Astrocyte (in vitro differentiated cells and primary cell): ENCODE measurements at regions not wholly inside any gene's neighbourhood (a gene's known extent, or its start where the extent isn't known, plus 50 kb on each side); places are given as distances from the start of the nearest gene placed in this dataset.

Source experiments
- DNase-seq: peaks from one replicate; pipeline ENCODE4 v3.0.0-alpha.2; 2010; ENCODE audit warnings: low read depth
- FAIRE-seq: peaks from 2 replicates; lab custom pipeline; 2011; peaks lifted over from hg19 to GRCh38; lab: Jason Lieb, UNC
- H2AFZ ChIP-seq: 2 replicates; pipeline ENCODE4 v1.6.0; 2012; ENCODE audit warnings: low read depth, low read length, inconsistent platforms
- H3K27ac ChIP-seq: 2 replicates; pipeline ENCODE4 v1.5.1; 2011; ENCODE audit warnings: low read depth, low read length, inconsistent platforms
- H3K27me3 ChIP-seq: 2 replicates; pipeline ENCODE4 v1.6.0; 2011; ENCODE audit warnings: low read length, inconsistent platforms; ENCODE audit not compliant: insufficient read depth
- H3K36me3 ChIP-seq: 2 replicates; pipeline ENCODE4 v1.5.1; 2011; ENCODE audit warnings: low read length, inconsistent platforms; ENCODE audit not compliant: insufficient read depth
- H3K4me1 ChIP-seq: 2 replicates; pipeline ENCODE4 v1.5.1; 2011; ENCODE audit warnings: low read length, inconsistent platforms; ENCODE audit not compliant: insufficient read depth
- H3K4me2 ChIP-seq: 2 replicates; pipeline ENCODE4 v1.6.0; 2012; ENCODE audit warnings: low read length, inconsistent platforms
- H3K4me3 ChIP-seq: 2 replicates; pipeline ENCODE4 v1.5.1; 2011; ENCODE audit warnings: low read depth, mild to moderate bottlenecking, low read length, inconsistent platforms; ENCODE audit not compliant: insufficient read depth
- H3K79me2 ChIP-seq: 2 replicates; pipeline ENCODE4 v1.6.0; 2012; ENCODE audit warnings: mild to moderate bottlenecking, low read length, inconsistent platforms; ENCODE audit not compliant: insufficient read depth
- H3K9ac ChIP-seq: 2 replicates; pipeline ENCODE4 v1.6.0; 2012; ENCODE audit warnings: mild to moderate bottlenecking, low read length, inconsistent platforms
- H3K9me3 ChIP-seq: 2 replicates; pipeline ENCODE4 v1.5.1; 2012; ENCODE audit warnings: low read depth, mild to moderate bottlenecking, low read length, inconsistent platforms; ENCODE audit not compliant: insufficient read depth
- H4K20me1 ChIP-seq: 2 replicates; pipeline ENCODE4 v1.6.0; 2012; ENCODE audit warnings: low read length, inconsistent platforms; ENCODE audit not compliant: insufficient read depth
- H3K27ac Mint-ChIP-seq: one replicate; pipeline ENCODE4 v1.8.0; 2021; ENCODE audit warnings: mild to moderate bottlenecking, mixed read lengths; ENCODE audit not compliant: unreplicated experiment
- H3K27me3 Mint-ChIP-seq: one replicate; pipeline ENCODE4 v1.8.0; 2021; ENCODE audit warnings: low read depth, mixed read lengths; ENCODE audit not compliant: unreplicated experiment
- H3K36me3 Mint-ChIP-seq: one replicate; pipeline ENCODE4 v1.8.0; 2021; ENCODE audit warnings: low read depth, mixed read lengths; ENCODE audit not compliant: unreplicated experiment
- H3K4me1 Mint-ChIP-seq: one replicate; pipeline ENCODE4 v1.8.0; 2021; ENCODE audit warnings: low read depth, mixed read lengths; ENCODE audit not compliant: unreplicated experiment
- H3K4me3 Mint-ChIP-seq: one replicate; pipeline ENCODE4 v1.8.0; 2021; ENCODE audit warnings: mild to moderate bottlenecking, moderate library complexity, mixed read lengths; ENCODE audit not compliant: unreplicated experiment
- H3K9me3 Mint-ChIP-seq: one replicate; pipeline ENCODE4 v1.8.0; 2021; ENCODE audit warnings: mild to moderate bottlenecking, mixed read lengths; ENCODE audit not compliant: unreplicated experiment
- EZH2 ChIP-seq: IDR thresholded peaks from 2 replicates; pipeline ENCODE4 v1.6.1; 2012; ENCODE audit warnings: mild to moderate bottlenecking, low read length, inconsistent platforms; ENCODE audit not compliant: insufficient read depth
- TF ChIP-seq, protein P1 (sequence below): IDR thresholded peaks from 2 replicates; pipeline ENCODE4 v1.5.1; 2011; ENCODE audit warnings: low read depth, mild to moderate bottlenecking, inconsistent platforms, low read length, moderate library complexity; ENCODE audit not compliant: insufficient read depth

DNA sequence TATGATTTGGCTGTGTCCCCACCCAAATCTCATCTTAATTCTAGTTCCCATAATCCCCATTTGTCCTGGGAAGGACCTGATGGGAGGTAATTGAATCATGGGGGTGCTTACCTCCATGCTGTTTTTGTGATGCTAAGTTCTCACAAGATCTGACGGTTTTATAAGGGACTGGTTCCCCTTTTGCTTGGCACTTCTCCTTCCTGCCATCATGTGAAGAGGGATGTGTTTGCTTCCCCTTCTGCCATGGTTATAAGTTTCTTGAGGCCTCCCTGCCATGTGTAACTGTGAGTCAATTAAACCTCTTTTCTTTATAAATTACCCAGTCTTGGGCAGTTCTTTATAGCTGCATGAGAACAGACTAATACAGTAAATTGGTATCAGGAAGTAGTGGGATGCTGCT, 114.1 kb downstream of the ZNF648 start:
- Histone ChIP-seq H3K4me2 (no peak overlapping the region), H2AFZ (no peak overlapping the region), H3K27ac (no peak overlapping the region), H3K27me3 (no peaks in the 10 kb centered on the region), H3K9ac (no peak overlapping the region), H3K36me3 (no peaks in the 10 kb centered on the region), H3K4me1 (no peaks in the 10 kb centered on the region), H3K79me2 (no peaks in the 10 kb centered on the region), H3K9me3 (no peaks in the 10 kb centered on the region), H3K4me3 (no peak overlapping the region), H4K20me1 (no peaks in the 10 kb centered on the region)
- Mint-ChIP-seq H3K4me1 (no peaks in the 10 kb centered on the region), H3K36me3 (no peaks in the 10 kb centered on the region), H3K27ac (no peak overlapping the region), H3K9me3 (no peaks in the 10 kb centered on the region), H3K27me3 (no peaks in the 10 kb centered on the region), H3K4me3 (no peak overlapping the region)
- no peak for DNase-seq
- no peak for FAIRE-seq
- TF ChIP-seq, protein P1, sequence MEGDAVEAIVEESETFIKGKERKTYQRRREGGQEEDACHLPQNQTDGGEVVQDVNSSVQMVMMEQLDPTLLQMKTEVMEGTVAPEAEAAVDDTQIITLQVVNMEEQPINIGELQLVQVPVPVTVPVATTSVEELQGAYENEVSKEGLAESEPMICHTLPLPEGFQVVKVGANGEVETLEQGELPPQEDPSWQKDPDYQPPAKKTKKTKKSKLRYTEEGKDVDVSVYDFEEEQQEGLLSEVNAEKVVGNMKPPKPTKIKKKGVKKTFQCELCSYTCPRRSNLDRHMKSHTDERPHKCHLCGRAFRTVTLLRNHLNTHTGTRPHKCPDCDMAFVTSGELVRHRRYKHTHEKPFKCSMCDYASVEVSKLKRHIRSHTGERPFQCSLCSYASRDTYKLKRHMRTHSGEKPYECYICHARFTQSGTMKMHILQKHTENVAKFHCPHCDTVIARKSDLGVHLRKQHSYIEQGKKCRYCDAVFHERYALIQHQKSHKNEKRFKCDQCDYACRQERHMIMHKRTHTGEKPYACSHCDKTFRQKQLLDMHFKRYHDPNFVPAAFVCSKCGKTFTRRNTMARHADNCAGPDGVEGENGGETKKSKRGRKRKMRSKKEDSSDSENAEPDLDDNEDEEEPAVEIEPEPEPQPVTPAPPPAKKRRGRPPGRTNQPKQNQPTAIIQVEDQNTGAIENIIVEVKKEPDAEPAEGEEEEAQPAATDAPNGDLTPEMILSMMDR = no peak
- no peak for TF ChIP-seq EZH2

DNA sequence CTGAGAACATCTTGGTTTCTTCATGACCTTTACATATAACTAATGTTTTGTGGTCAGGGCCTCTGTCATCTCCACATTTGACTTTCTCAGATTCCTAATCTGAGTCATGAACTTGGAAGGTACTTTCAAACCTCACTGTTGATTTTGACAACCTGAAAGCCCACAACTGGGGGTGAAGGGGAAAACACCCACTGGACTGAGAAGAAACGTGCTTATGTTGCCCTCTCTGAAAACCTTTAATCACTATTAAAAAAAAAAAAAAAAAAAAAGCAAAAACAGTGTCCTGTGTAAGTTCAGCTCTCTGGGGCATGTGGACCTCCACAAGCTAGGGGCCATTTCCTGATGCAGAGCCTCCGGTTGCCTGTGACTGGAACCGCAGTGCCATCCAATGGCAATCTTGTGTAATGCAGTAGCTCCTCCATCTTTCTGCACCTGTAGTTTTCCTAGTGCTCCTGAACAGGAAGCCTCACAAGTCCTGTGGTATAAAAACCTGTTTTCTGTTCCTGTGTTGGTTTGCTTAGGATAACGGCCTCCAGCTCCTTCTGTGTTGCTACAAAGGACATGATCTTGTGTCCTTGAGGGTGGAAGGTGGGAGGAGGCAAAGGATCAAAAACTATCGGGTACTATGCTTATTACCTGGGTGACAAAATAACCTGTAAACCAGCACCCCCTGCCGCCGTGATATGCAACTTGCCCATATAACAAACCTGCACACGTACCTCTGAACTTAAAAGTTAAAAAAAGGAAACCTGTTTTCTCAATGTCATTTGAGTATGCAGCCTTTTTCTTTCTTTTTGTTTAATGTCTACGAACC, 124.5 kb downstream of the ZNF648 start:
- Histone ChIP-seq H3K4me1 (no peaks in the 10 kb centered on the region), H2AFZ (no peak overlapping the region), H3K36me3 (no peaks in the 10 kb centered on the region), H3K4me3 (no peak overlapping the region), H3K9ac (no peak overlapping the region), H3K9me3 (no peaks in the 10 kb centered on the region), H3K4me2 (no peak overlapping the region), H3K79me2 (no peaks in the 10 kb centered on the region), H4K20me1 (no peaks in the 10 kb centered on the region), H3K27me3 (no peaks in the 10 kb centered on the region), H3K27ac (no peak overlapping the region)
- peaks cover 2% of the 10 kb centered on the region for H3K27me3 Mint-ChIP-seq
- no peaks in the 10 kb centered on the region for H3K36me3 Mint-ChIP-seq
- no peak overlapping the region for H3K4me3 Mint-ChIP-seq
- no peaks in the 10 kb centered on the region for H3K4me1 Mint-ChIP-seq
- TF ChIP-seq, protein P1 = peak; percentile 47
- no peak for TF ChIP-seq EZH2
- FAIRE-seq = no peak
- H3K9me3 Mint-ChIP-seq = no peaks in the 10 kb centered on the region
- no peak for DNase-seq
- H3K27ac Mint-ChIP-seq = no peak overlapping the region

DNA sequence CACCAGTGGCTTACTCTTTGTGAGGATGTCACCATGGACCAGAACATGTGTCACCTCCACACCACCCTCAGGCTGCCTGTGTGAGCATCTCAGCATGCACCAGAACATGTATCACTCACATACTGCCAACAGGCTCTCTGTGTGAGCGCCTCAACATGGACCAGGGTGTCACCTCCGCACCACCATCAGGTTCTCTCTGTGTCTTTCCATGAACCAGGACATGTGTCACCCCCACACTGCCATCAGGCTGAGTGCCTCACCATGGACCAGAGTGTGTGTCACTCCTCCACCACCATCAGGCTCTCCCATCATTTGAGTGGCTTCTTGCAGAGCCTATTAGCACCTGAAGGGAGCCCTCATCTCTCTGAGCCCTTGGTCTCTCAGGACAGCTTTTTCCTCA, 125.2 kb downstream of the ZNF648 start:
- no peak for FAIRE-seq

More for the DNA sequence above, 125.2 kb downstream of the ZNF648 start:
- Mint-ChIP-seq H3K9me3 (no peaks in the 10 kb centered on the region), H3K36me3 (no peaks in the 10 kb centered on the region), H3K27me3 (peaks cover 6% of the 10 kb centered on the region), H3K4me3 (no peak overlapping the region), H3K4me1 (no peaks in the 10 kb centered on the region), H3K27ac (no peak overlapping the region)
- Histone ChIP-seq H3K36me3 (no peaks in the 10 kb centered on the region), H3K9me3 (no peaks in the 10 kb centered on the region), H4K20me1 (no peaks in the 10 kb centered on the region), H3K27ac (no peak overlapping the region), H3K4me1 (no peaks in the 10 kb centered on the region), H3K4me2 (no peak overlapping the region), H2AFZ (no peak overlapping the region), H3K79me2 (no peaks in the 10 kb centered on the region), H3K9ac (no peak overlapping the region), H3K4me3 (no peak overlapping the region), H3K27me3 (no peaks in the 10 kb centered on the region)
- DNase-seq = no peak
- TF ChIP-seq, protein P1 = no peak
- TF ChIP-seq EZH2 = no peak
